BE2C (cell line): ENCODE measurements at regions not wholly inside any gene's neighbourhood (a gene's known extent, or its start where the extent isn't known, plus 50 kb on each side); places are given as distances from the start of the nearest gene placed in this dataset.

ENCODE experiments used
- DNase-seq: peaks from one replicate; pipeline ENCODE4 v3.0.0-alpha.2; 2020
- H3K27me3 ChIP-seq: fragments of 250-450 bp; sonication (Bioruptor Pico); 2 replicates; pipeline ENCODE4 v1.5.1; 2020; ENCODE audit warnings: mild to moderate bottlenecking
- H3K36me3 ChIP-seq: fragments of 250-450 bp; sonication (Bioruptor Pico); 2 replicates; pipeline ENCODE4 v1.5.1; 2020; ENCODE audit warnings: mild to moderate bottlenecking
- H3K4me1 ChIP-seq: fragments of 250-450 bp; sonication (Bioruptor Pico); 2 replicates; pipeline ENCODE4 v1.5.1; 2020
- H3K4me3 ChIP-seq: 2 replicates; pipeline ENCODE4 v1.5.1; 2011; ENCODE audit warnings: low read depth, low read length
- H3K9me3 ChIP-seq: fragments of 250-450 bp; sonication (Bioruptor Pico); 2 replicates; pipeline ENCODE4 v1.5.1; 2020
- TF ChIP-seq, protein P1 (sequence below): IDR thresholded peaks from 2 replicates; pipeline ENCODE4 v1.5.1; 2012; ENCODE audit warnings: mild to moderate bottlenecking, low read depth, low read length

GRCh38 chr4:72918362-72918761 lies 151.2 kb downstream of the COX18 start:
- H3K9me3 ChIP-seq, result no peaks in the 10 kb centered on the region
- TF ChIP-seq, protein P1, sequence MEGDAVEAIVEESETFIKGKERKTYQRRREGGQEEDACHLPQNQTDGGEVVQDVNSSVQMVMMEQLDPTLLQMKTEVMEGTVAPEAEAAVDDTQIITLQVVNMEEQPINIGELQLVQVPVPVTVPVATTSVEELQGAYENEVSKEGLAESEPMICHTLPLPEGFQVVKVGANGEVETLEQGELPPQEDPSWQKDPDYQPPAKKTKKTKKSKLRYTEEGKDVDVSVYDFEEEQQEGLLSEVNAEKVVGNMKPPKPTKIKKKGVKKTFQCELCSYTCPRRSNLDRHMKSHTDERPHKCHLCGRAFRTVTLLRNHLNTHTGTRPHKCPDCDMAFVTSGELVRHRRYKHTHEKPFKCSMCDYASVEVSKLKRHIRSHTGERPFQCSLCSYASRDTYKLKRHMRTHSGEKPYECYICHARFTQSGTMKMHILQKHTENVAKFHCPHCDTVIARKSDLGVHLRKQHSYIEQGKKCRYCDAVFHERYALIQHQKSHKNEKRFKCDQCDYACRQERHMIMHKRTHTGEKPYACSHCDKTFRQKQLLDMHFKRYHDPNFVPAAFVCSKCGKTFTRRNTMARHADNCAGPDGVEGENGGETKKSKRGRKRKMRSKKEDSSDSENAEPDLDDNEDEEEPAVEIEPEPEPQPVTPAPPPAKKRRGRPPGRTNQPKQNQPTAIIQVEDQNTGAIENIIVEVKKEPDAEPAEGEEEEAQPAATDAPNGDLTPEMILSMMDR, result no peak
- no peaks in the 10 kb centered on the region for H3K4me1 ChIP-seq
- no peak for DNase-seq
- no peak overlapping the region for H3K4me3 ChIP-seq
- no peaks in the 10 kb centered on the region for H3K36me3 ChIP-seq
- H3K27me3 ChIP-seq, result peaks cover 2% of the 10 kb centered on the region; the same call in 1 of the 2 replicates

DNA sequence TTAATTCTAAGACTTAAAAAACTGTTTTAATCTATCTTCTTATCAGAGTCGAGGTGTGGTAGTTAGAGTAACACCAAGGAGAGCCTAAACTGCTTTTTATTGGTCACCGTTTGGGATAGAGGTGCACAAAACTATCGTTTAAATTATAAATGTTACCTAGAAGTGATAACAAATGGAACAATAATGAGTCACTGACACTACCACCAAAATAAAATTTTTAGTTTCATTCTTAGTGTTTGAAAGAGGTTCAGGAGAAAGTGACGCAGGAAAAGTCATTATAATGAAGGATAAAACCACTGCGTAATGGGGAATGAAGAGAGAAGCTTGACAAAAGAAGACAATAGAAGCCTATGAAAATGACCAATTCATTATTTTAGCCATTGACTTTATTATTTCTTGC lies 158.2 kb downstream of the COX18 start:
- TF ChIP-seq, protein P1, result no peak
- Histone ChIP-seq H3K4me3 (no peak overlapping the region), H3K9me3 (no peaks in the 10 kb centered on the region), H3K36me3 (no peaks in the 10 kb centered on the region), H3K27me3 (no peaks in the 10 kb centered on the region; the same call in 1 of the 2 replicates), H3K4me1 (no peaks in the 10 kb centered on the region)
- no peak for DNase-seq

DNA sequence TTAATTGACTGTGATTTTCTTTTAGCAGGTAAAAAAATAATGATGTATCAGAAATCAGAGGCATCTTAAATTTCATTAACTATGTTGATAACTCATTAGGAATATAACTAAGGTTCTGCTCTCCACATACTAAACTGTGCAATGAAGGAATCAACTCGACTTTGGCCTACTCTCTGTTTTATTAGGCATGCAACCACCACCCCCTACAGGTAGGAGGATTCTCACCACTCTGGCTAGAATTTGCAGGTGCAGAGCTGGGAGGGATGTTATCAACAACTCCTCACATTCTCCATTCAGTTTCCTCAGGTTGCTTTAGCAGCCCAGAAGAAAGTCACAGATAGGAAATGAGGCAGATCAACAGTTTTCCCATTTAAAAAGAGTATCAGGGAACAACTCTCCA lies 160.1 kb downstream of the COX18 start:
- TF ChIP-seq, protein P1, result peak; percentile 42
- no peak overlapping the region for H3K4me3 ChIP-seq
- DNase-seq, result no peak
- H3K9me3 ChIP-seq, result no peaks in the 10 kb centered on the region
- no peaks in the 10 kb centered on the region for H3K36me3 ChIP-seq
- no peaks in the 10 kb centered on the region for H3K27me3 ChIP-seq
- no peaks in the 10 kb centered on the region for H3K4me1 ChIP-seq

GRCh38 chr4:72902354-72902753 lies 167.2 kb downstream of the COX18 start:
- Histone ChIP-seq H3K4me3 (no peak overlapping the region), H3K36me3 (no peaks in the 10 kb centered on the region), H3K27me3 (no peaks in the 10 kb centered on the region), H3K4me1 (no peaks in the 10 kb centered on the region), H3K9me3 (no peaks in the 10 kb centered on the region)
- TF ChIP-seq, protein P1, result no peak
- no peak for DNase-seq

- Histone ChIP-seq H3K36me3 (no peaks in the 10 kb centered on the region), H3K27me3 (no peaks in the 10 kb centered on the region), H3K4me3 (no peak overlapping the region), H3K4me1 (no peaks in the 10 kb centered on the region), H3K9me3 (no peaks in the 10 kb centered on the region)
- TF ChIP-seq, protein P1, result no peak
- DNase-seq, result no peak
Observed at GRCh38 chr4:72901553-72901952, 168.0 kb downstream of the COX18 start.

DNA sequence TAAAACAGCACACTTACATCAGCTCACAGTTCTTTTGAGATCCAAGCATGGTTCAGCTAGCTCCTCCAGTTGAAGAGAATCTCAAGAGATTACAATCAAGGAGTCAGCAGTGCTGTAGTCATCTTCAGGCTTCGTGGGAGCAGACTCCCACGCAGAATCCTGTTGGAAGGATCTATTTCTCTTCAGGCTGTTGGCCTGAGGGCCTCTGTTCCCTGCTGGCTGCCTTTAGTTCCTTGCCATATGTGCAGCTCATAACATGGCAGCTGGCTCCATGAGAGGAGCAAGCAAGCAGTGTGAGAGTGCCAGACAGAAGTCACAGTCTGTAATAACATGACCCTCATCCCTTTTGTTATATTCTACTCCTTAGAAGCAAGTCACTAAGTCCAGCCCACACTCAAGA lies 168.6 kb downstream of the COX18 start:
- DNase-seq, result no peak
- Histone ChIP-seq H3K9me3 (no peaks in the 10 kb centered on the region), H3K27me3 (no peaks in the 10 kb centered on the region), H3K36me3 (no peaks in the 10 kb centered on the region), H3K4me1 (no peaks in the 10 kb centered on the region), H3K4me3 (no peak overlapping the region)
- TF ChIP-seq, protein P1, result no peak
